ENCODE measurements at regions not wholly inside any gene's neighbourhood (a gene's known extent, or its start where the extent isn't known, plus 50 kb on each side); places are given as distances from the start of the nearest gene placed in this dataset.
"Not testable (repeated sequence)": the region's sequence is repeated elsewhere in the genome, so short reads cannot be mapped to it uniquely, and the experiment has no call there.

DNA sequence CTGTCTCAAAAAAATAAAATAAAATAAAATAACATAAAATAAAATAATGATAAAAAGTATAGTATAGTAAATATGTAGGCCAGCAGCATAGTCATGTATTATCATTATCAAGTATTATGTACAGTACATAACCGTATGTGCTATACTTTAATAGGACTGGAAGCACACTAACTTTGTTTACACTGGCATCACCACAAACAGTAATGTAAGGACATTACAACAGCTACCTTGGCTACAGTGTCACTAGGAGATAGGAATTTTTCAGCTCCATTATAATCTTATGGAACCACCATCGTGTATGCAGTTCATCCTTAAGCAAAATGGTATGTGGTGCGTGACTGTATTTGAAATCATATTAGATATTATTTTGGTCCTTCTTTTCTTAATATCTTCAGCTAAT is 1163.5 kb upstream of the LRRTM3 start:
- Mint-ChIP-seq H3K36me3 (ENCODE audit: insufficient read depth) (no peaks in the 10 kb centered on the region), H3K9me3 (peaks cover 12% of the 10 kb centered on the region), H3K4me1 (ENCODE audit: low read depth) (no peaks in the 10 kb centered on the region), H3K27me3 (ENCODE audit: low read depth) (no peaks in the 10 kb centered on the region), H3K4me3 (no peak overlapping the region)
- ATAC-seq: no peak
- DNase-seq: no peak

DNA sequence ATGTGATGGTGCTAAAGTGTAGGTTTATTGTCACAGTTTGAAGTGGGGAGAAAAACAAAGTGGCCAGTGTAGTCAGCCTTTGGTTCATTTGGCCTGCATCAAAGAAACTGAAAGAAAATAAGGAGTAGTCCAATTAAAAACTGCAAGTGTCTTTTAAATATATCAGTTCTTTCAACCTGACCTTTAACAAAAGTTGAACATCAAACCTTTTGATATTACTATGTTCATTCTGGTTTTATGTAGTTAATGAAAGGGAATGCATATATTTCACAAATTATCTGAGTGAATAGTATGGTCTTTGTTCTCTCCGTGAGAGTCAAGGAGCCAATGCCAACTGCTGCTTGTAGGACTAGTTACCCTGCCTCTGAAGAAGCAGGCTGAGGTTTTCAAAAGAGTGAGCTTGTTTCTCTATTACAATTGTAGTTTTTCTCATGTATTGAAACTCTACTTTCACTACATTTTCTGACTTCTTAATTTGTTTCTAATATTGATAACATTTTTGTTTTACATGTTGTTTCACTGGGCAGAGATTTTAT is 1160.8 kb upstream of the LRRTM3 start:
- no peaks in the 10 kb centered on the region for H3K27me3 Mint-ChIP-seq (ENCODE audit: low read depth)
- no peaks in the 10 kb centered on the region for H3K4me1 Mint-ChIP-seq (ENCODE audit: low read depth)
- DNase-seq (no peak), ATAC-seq (no peak)
- H3K36me3 Mint-ChIP-seq (ENCODE audit: insufficient read depth): no peaks in the 10 kb centered on the region
- H3K4me3 Mint-ChIP-seq: no peak overlapping the region
- H3K9me3 Mint-ChIP-seq: peaks cover 7% of the 10 kb centered on the region

DNA sequence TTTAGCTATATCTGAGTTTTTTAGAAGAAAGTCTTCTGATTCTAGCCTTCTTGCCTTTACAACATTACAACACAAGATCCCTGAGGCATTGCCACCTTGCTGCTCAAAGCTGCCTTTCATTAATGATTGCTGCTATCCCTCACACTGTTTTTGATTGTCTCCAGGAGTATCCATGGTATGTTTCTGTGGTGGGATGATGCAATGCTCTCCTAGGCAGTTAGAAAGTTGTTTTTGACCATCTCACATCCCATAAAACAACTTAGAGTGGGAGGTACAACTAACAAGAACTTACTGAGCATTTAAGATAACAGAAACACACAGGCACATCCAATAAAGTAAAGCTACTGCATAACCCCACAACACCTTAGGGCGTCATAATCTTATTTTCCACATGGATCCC is 1156.0 kb upstream of the LRRTM3 start:
- ATAC-seq (no peak), DNase-seq (no peak)
- Mint-ChIP-seq H3K4me3 (no peak overlapping the region), H3K27me3 (ENCODE audit: low read depth) (no peaks in the 10 kb centered on the region), H3K36me3 (ENCODE audit: insufficient read depth) (no peaks in the 10 kb centered on the region), H3K9me3 (peaks cover 11% of the 10 kb centered on the region), H3K4me1 (ENCODE audit: low read depth) (no peaks in the 10 kb centered on the region)

DNA sequence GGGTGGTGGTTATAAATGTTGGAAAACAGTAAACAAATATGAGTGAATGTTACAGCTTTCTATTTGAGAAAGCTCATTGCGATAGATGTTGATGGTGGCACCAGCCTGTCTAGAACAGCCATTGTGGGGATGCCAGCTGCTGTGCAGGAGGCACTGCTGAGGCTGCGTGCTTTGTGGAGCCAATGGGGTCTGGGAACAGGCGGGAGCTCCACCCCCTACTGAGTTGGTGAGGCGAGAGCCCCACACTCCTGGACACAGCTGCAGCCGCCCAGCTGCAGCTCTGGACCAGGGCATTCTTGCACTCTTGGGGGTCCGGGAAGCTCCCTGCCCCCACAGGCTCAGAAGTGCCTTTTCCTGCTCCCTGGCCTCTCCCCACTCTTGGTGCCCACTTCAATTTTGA is 1147.1 kb upstream of the LRRTM3 start:
- Mint-ChIP-seq H3K36me3 (ENCODE audit: insufficient read depth) (no peaks in the 10 kb centered on the region), H3K27me3 (ENCODE audit: low read depth) (no peaks in the 10 kb centered on the region), H3K4me3 (no peak overlapping the region), H3K4me1 (ENCODE audit: low read depth) (no peaks in the 10 kb centered on the region), H3K9me3 (peaks cover 7% of the 10 kb centered on the region)
- ATAC-seq (no peak), DNase-seq (no peak)

DNA sequence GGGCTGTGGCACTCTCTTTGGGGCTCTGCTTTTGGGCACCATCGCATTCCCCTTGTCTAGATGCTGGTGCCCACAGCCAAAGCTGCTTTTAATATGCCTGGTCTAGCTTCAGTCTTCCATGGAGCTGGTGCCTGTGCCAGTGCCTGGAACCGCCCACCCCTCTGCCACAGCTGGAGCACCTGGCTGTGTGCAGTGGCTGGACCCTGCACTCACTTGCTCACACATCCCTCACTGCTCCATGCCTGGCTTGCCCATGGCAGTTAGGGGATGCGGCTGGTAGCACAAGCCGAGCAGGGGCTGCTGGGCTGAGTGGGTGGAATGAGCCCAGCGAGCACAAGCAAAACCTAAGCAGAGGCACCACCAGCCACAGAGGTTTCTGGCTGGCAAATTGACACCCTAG is 1145.9 kb upstream of the LRRTM3 start:
- Mint-ChIP-seq H3K36me3 (ENCODE audit: insufficient read depth) (no peaks in the 10 kb centered on the region), H3K27me3 (ENCODE audit: low read depth) (no peaks in the 10 kb centered on the region), H3K4me1 (ENCODE audit: low read depth) (no peaks in the 10 kb centered on the region), H3K9me3 (no peaks in the 10 kb centered on the region), H3K4me3 (no peak overlapping the region)
- DNase-seq (no peak), ATAC-seq (no peak)

DNA sequence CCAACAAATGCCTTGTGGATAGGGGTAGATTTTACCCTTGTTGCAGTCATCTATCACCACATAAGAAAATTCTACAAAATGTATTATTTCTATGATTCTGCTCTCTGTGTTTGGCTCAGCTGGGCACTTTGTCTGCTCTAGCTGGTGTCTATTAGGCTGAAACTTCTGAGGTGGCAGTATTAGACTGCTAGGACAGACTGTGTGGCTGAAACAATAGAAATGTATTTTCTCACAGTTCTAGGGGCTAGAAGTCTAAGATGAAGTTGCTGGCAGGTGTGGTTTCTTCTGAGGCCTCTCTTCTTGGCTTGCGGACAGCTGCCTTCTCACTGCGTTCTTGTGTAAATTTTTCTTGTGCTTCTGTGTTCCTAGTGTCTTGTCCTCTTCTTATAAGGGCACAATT is 1139.6 kb upstream of the LRRTM3 start:
- no peaks in the 10 kb centered on the region for H3K9me3 Mint-ChIP-seq

DNA sequence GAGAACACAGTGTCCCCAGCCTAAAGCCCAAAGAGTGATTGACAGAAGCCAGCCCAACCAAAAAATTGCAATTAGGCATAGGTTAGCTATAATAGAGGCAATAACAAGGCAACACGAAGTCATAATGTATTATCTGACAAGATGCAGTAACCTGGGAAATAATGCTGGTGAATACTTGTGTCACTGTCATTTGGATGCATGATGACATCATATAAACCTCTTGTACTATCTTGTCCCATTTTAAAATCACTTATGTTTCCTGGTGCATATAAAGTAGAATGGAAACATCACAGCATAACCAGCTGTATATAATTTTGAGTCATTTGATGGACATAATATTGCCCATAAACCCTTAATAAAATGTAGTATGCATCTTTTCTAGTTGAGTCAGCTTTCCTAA is 1138.3 kb upstream of the LRRTM3 start:
- DNase-seq (no peak), ATAC-seq (no peak)
- Mint-ChIP-seq H3K27me3 (ENCODE audit: low read depth) (no peaks in the 10 kb centered on the region), H3K4me1 (ENCODE audit: low read depth) (no peaks in the 10 kb centered on the region), H3K36me3 (ENCODE audit: insufficient read depth) (no peaks in the 10 kb centered on the region), H3K4me3 (no peak overlapping the region), H3K9me3 (no peaks in the 10 kb centered on the region)

More for the DNA sequence above, 1139.6 kb upstream of the LRRTM3 start:
- H3K27me3 Mint-ChIP-seq (ENCODE audit: low read depth): no peaks in the 10 kb centered on the region
- no peaks in the 10 kb centered on the region for H3K4me1 Mint-ChIP-seq (ENCODE audit: low read depth)
- no peak overlapping the region for H3K4me3 Mint-ChIP-seq
- ATAC-seq: no peak
- DNase-seq: no peak
- H3K36me3 Mint-ChIP-seq (ENCODE audit: insufficient read depth): no peaks in the 10 kb centered on the region

DNA sequence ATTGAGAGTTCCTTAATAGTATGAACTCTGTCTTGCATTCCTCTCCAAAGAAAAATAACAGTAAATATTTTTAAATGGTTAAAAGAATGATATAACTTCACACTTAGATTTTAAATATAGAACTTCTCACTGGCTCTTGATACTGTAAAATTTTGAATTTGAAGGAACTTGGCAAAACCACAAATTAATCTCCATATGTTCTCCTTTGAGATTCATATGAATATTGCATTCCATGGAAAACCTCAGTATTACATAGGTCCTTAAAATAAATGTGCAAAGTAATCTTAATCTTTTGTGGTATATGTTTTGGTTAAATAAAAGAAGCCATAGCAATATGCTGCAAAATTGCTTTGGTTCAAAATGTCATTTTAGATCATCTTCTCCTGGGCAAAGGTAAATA is 1137.6 kb upstream of the LRRTM3 start:
- H3K27me3 Mint-ChIP-seq (ENCODE audit: low read depth): no peaks in the 10 kb centered on the region
- no peak overlapping the region for H3K4me3 Mint-ChIP-seq
- ATAC-seq (no peak), DNase-seq (no peak)
- H3K36me3 Mint-ChIP-seq (ENCODE audit: insufficient read depth): no peaks in the 10 kb centered on the region
- no peaks in the 10 kb centered on the region for H3K4me1 Mint-ChIP-seq (ENCODE audit: low read depth)
- no peaks in the 10 kb centered on the region for H3K9me3 Mint-ChIP-seq

DNA sequence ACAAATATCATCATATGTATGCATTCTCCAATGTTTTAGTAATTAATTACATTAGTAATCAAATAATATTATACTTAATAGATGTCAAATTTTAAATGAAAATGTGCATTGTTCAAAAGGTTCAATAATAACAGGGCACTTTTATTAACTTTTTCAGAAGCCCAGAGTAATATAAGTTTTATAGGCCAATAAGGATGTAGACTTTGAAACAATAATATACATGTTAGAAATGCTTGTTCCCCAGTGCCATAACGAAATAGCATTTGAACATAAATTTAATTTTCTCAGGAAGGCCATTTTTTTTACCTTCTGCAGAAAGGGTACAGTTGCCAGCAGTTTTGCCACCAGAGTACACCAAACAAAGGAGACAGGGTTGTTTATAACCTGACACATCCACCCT is 1133.9 kb upstream of the LRRTM3 start:
- Mint-ChIP-seq H3K36me3 (ENCODE audit: insufficient read depth) (no peaks in the 10 kb centered on the region), H3K9me3 (no peaks in the 10 kb centered on the region), H3K27me3 (ENCODE audit: low read depth) (no peaks in the 10 kb centered on the region), H3K4me3 (no peak overlapping the region), H3K4me1 (ENCODE audit: low read depth) (no peaks in the 10 kb centered on the region)
- ATAC-seq: no peak
- DNase-seq: no peak

DNA sequence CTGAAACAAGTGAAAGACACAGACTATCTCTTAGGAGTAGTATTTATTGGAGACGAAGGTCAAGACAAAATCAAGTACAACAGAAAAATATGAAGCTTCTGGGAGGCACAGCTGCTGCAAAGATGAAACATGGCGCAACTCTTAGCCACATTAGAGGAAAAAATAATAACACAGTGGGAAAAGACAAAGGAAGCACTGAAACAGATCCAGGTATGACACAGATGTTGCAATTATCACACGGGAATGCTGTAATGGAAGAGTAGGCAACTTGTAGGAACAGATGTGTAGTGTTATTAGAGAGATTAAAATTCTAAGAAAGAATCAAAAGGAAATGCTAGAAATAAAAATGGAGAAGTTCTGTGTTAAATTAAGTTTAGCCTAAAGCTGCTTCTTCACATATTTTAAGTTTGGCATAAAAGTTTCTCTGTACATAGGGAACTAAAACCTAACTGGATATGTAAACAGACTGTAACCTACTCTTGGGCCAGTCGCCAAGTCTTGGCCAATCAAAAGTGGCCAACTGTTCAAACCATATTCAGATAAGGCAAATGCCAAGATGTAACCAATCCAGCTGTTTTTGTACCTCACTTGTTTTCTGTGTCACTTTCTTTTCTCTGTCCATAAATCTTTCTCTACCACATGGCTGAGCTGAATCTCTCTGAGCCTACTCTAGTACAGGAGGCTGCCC is 1132.0 kb upstream of the LRRTM3 start:
- DNase-seq: no peak
- no peaks in the 10 kb centered on the region for H3K27me3 Mint-ChIP-seq (ENCODE audit: low read depth)
- H3K9me3 Mint-ChIP-seq: peaks cover 5% of the 10 kb centered on the region
- no peaks in the 10 kb centered on the region for H3K4me1 Mint-ChIP-seq (ENCODE audit: low read depth)
- H3K36me3 Mint-ChIP-seq (ENCODE audit: insufficient read depth): no peaks in the 10 kb centered on the region
- no peak for ATAC-seq
- no peak overlapping the region for H3K4me3 Mint-ChIP-seq

DNA sequence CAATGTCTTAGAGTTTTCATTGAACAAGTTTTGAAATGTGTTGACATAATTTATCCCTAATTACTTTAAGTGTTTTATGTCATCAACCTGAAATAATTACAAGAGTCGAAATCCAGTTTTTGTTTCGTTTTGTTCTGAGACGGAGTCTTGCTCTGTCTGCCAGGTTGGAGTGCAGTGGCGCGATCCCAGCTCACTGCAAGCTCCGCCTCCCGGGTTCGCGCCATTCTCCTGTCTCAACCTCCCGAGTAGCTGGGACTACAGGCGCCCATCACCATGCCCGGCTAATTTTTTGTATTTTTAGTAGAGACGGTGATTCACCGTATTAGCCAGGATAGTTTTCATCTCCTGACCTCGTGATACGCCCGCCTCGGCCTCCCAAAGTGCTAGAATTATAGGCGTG is 1131.0 kb upstream of the LRRTM3 start:
- H3K4me3 Mint-ChIP-seq; H3K9me3 Mint-ChIP-seq; H3K4me1 Mint-ChIP-seq (ENCODE audit: low read depth); H3K27me3 Mint-ChIP-seq (ENCODE audit: low read depth); DNase-seq; H3K36me3 Mint-ChIP-seq (ENCODE audit: insufficient read depth); ATAC-seq: not testable (repeated sequence)

DNA sequence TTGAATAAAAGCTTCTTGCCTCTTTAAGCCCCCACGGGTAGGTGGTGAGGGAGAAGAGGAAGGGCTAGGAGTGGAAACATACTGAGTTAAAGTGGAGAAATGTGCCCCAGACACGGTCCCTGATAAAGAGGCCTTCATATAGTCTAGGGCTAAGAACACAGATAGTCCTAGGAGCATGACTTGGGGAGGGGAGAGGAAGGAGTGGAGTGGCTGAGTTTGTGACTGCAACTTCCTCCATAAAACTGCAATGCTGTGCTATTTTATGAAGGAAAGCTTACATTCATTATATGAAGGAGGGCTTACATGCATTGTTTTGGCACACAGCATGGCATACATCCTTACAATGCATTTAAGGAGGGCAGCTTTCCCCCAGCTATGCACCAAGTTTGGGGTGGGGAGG is 1129.4 kb upstream of the LRRTM3 start:
- Mint-ChIP-seq H3K4me1 (ENCODE audit: low read depth) (no peaks in the 10 kb centered on the region), H3K27me3 (ENCODE audit: low read depth) (no peaks in the 10 kb centered on the region), H3K36me3 (ENCODE audit: insufficient read depth) (no peaks in the 10 kb centered on the region), H3K9me3 (peaks cover 5% of the 10 kb centered on the region), H3K4me3 (no peak overlapping the region)
- ATAC-seq (no peak), DNase-seq (no peak)

DNA sequence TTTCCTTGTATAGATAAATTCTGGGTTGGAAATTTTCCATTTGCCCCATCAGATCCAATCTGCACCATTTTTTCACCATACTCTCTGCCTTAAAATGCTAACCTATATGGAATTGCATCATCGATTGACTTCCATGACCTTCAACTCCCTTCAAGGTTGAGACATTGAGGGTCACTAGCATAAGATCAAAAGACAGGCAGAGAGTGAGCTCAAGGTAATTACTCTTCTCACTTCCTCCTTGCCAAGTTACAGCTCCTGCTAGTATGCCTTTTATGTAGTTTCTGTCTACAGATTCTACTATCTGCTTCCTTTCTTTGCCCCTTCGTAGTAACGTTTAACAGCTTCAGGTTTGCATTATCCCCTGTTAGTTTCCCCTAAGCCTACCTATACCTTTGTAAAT is 1127.7 kb upstream of the LRRTM3 start:
- Mint-ChIP-seq H3K4me3 (no peak overlapping the region), H3K36me3 (ENCODE audit: insufficient read depth) (no peaks in the 10 kb centered on the region)

DNA sequence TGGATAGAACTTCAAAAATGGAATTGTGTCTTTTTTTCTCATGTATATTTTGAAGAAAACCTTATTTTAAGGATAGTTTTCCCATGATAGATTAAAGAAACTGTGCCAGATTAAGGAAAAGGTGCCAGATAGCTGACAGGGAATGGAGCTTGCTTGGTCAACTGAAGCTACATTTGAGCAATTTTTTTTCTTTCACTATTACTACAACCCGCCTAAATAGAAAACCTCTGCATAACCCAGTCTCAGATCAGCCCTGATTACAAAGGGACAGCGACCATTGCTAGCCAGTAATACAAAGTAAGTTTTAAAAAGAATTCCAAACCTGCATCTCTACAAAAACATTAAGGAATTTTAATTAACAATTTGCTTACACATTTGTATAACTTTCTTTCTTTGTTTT is 1123.4 kb upstream of the LRRTM3 start:
- ATAC-seq (no peak), DNase-seq (no peak)
- Mint-ChIP-seq H3K27me3 (ENCODE audit: low read depth) (no peaks in the 10 kb centered on the region), H3K9me3 (peaks cover 5% of the 10 kb centered on the region), H3K36me3 (ENCODE audit: insufficient read depth) (no peaks in the 10 kb centered on the region), H3K4me1 (ENCODE audit: low read depth) (no peaks in the 10 kb centered on the region), H3K4me3 (no peak overlapping the region)

More for the DNA sequence above, 1127.7 kb upstream of the LRRTM3 start:
- H3K9me3 Mint-ChIP-seq: peaks cover 5% of the 10 kb centered on the region
- ATAC-seq (no peak), DNase-seq (no peak)
- H3K27me3 Mint-ChIP-seq (ENCODE audit: low read depth): no peaks in the 10 kb centered on the region
- H3K4me1 Mint-ChIP-seq (ENCODE audit: low read depth): no peaks in the 10 kb centered on the region

DNA sequence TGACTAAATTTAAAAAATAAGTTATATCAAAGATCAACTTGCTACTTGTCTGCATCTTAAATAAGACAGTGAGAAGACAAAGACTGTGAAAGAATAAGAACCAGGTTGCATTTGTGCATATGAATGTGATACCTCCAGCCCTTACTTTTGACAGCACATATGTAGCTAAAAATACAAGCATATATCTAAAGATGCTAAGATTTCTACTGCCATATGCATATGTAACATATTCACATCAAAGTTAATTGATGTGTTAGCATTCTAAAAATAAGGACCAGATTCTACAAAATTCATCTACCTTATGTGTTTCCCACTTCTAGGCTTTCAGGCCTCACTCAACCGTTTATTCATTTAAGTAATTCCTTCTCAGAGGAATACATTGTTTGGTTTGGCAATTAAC is 1120.3 kb upstream of the LRRTM3 start:
- H3K4me1 Mint-ChIP-seq (ENCODE audit: low read depth): no peaks in the 10 kb centered on the region

More for the DNA sequence above, 1120.3 kb upstream of the LRRTM3 start:
- no peaks in the 10 kb centered on the region for H3K36me3 Mint-ChIP-seq (ENCODE audit: insufficient read depth)
- DNase-seq: no peak
- no peak overlapping the region for H3K4me3 Mint-ChIP-seq
- no peak for ATAC-seq
- no peaks in the 10 kb centered on the region for H3K27me3 Mint-ChIP-seq (ENCODE audit: low read depth)
- peaks cover 5% of the 10 kb centered on the region for H3K9me3 Mint-ChIP-seq

Data from activated T-cell treated with anti-CD3 and anti-CD28 coated beads, Interleukin-2, amount 50 U/mL, for 4 hours (primary cell).